Stimulated activated CD8-positive, alpha-beta memory T cell treated with anti-CD3 and anti-CD28 coated beads, Interleukin-15, amount 100 ng/mL, for 24 hours (primary cell): ENCODE measurements at regions not wholly inside any gene's neighbourhood (a gene's known extent, or its start where the extent isn't known, plus 50 kb on each side); places are given as distances from the start of the nearest gene placed in this dataset.

Source experiments
- DNase-seq: peaks from one replicate; pipeline ENCODE4 v3.0.0-alpha.2; 2020; ENCODE audit warnings: low read depth

- no peak for DNase-seq
Measured at GRCh38 chr12:97275728-97276590, 186.6 kb upstream of the RMST start.

GRCh38 chr12:97276661-97277429 lies 185.8 kb upstream of the RMST start:
- DNase-seq: no peak

- DNase-seq: no peak
Measured at GRCh38 chr12:97283297-97283696, 179.3 kb upstream of the RMST start.

GRCh38 chr12:97288531-97288930 lies 174.1 kb upstream of the RMST start:
- no peak for DNase-seq

- no peak for DNase-seq
Measured at GRCh38 chr12:97292588-97292987, 170.0 kb upstream of the RMST start.

GRCh38 chr12:97293541-97293940 lies 169.1 kb upstream of the RMST start:
- no peak for DNase-seq

GRCh38 chr12:97299847-97300246 lies 162.8 kb upstream of the RMST start:
- no peak for DNase-seq

GRCh38 chr12:97300431-97300830 lies 162.2 kb upstream of the RMST start:
- no peak for DNase-seq

- no peak for DNase-seq
Measured at GRCh38 chr12:97300891-97301290, 161.7 kb upstream of the RMST start.

- no peak for DNase-seq
Measured at GRCh38 chr12:97301576-97301975, 161.0 kb upstream of the RMST start.

GRCh38 chr12:97305651-97306050 lies 157.0 kb upstream of the RMST start:
- DNase-seq: no peak

GRCh38 chr12:97306147-97306546 lies 156.5 kb upstream of the RMST start:
- DNase-seq: no peak

- no peak for DNase-seq
Measured at GRCh38 chr12:97308576-97309198, 153.9 kb upstream of the RMST start.

- DNase-seq: no peak
Measured at GRCh38 chr12:97309921-97310320, 152.7 kb upstream of the RMST start.

- no peak for DNase-seq
Measured at GRCh38 chr12:97312570-97313135, 150.0 kb upstream of the RMST start.

- no peak for DNase-seq
Measured at GRCh38 chr12:97313471-97314190, 149.0 kb upstream of the RMST start.

- no peak for DNase-seq
Measured at GRCh38 chr12:97316321-97316720, 146.3 kb upstream of the RMST start.

- DNase-seq: no peak
Measured at GRCh38 chr12:97321621-97322020, 141.0 kb upstream of the RMST start.

GRCh38 chr12:97322388-97322787 lies 140.2 kb upstream of the RMST start:
- no peak for DNase-seq

GRCh38 chr12:97323154-97323553 lies 139.4 kb upstream of the RMST start:
- no peak for DNase-seq

GRCh38 chr12:97324471-97324870 lies 138.1 kb upstream of the RMST start:
- DNase-seq: no peak

GRCh38 chr12:97335115-97335514 lies 127.5 kb upstream of the RMST start:
- DNase-seq: no peak
